ENCODE measurements at regions not wholly inside any gene's neighbourhood (a gene's known extent, or its start where the extent isn't known, plus 50 kb on each side); places are given as distances from the start of the nearest gene placed in this dataset.

GRCh38 chr4:36573441-36573840 lies 292.0 kb downstream of the DTHD1 start:
- WGBS (ENCODE audit: insufficient coverage, low coverage, missing lambda C conversion rate) = 20% methylated on average over 4 of the region's 4 CpGs
- H3K4me1 ChIP-seq (replicated peaks in 1 of 2; ENCODE audit: control insufficient read depth in 2 of 2, insufficient read depth in 2 of 2, low read length in 2 of 2) = no peaks in the 10 kb centered on the region
- no peak overlapping the region for H3K27ac ChIP-seq (ENCODE audit: extremely low read depth, low read depth, low read length)
- intact Hi-C loops (cut with micrococcal nuclease) (no loop called here), in situ Hi-C loops (cut with MboI) (no loop called here)
- H3K79me2 ChIP-seq (ENCODE audit: control insufficient read depth, insufficient read depth, low read length) = no peaks in the 10 kb centered on the region
- H3K36me3 ChIP-seq (ENCODE audit: control insufficient read depth, insufficient read depth, low read length) = no peaks in the 10 kb centered on the region
- TF ChIP-seq SNIP1 (IDR thresholded peaks at IDR 0.05; ENCODE audit: low read depth) (no peak), ATF4 (CRISPR knock-in tag; IDR thresholded peaks at IDR 0.05) (no peak), LCOR (CRISPR knock-in tag; IDR thresholded peaks at IDR 0.05) (no peak), THAP7 (CRISPR knock-in tag; IDR thresholded peaks at IDR 0.05) (no peak), ZNF785 (CRISPR knock-in tag; IDR thresholded peaks at IDR 0.05) (no peak), ZNF740 (CRISPR knock-in tag; IDR thresholded peaks at IDR 0.05) (no peak), ZNF740 (tag; IDR thresholded peaks at IDR 0.05) (no peak), ZNF311 (CRISPR knock-in tag; IDR thresholded peaks at IDR 0.05) (no peak), KAT8 (IDR thresholded peaks at IDR 0.05; ENCODE audit: low read depth) (no peak)
- H4K20me1 ChIP-seq (replicated peaks; ENCODE audit: control insufficient read depth, insufficient read depth, low read length) = no peaks in the 10 kb centered on the region
- no peak for DNase-seq (ENCODE audit: extremely low read depth in 1 of 4, low spot score in 3 of 4)
- no peak overlapping the region for H3K9ac ChIP-seq (ENCODE audit: insufficient read depth in 1 of 2, low read depth in 2 of 2, low read length in 2 of 2)
- POLR2A ChIA-PET = no interaction called here
- no peaks in the 10 kb centered on the region for H3K9me1 ChIP-seq (ENCODE audit: control insufficient read depth, insufficient read depth, low read length)
- ATAC-seq = no peak
- H3K9me3 ChIP-seq (replicated peaks; ENCODE audit: control insufficient read depth, insufficient read depth, low read depth, low read length) = peaks cover 1% of the 10 kb centered on the region; the same call in 1 of the 2 replicates
- no TSS peak for BruUV-seq (replicated peaks)
- no peak overlapping the region for H2AFZ ChIP-seq (ENCODE audit: low read depth, low read length)
- H3K4me2 ChIP-seq (ENCODE audit: insufficient read depth, low read length) = no peak overlapping the region
- no peaks in the 10 kb centered on the region for H3K27me3 ChIP-seq (ENCODE audit: control insufficient read depth in 2 of 2, insufficient read depth in 2 of 2, low read length in 2 of 2)
- CTCF ChIA-PET (ENCODE audit: low intra/inter-chr PET ratio) = no interaction called here
- no peak overlapping the region for H3K4me3 ChIP-seq
- no peak for FAIRE-seq
